OCI-LY3 (cell line): ENCODE measurements at regions not wholly inside any gene's neighbourhood (a gene's known extent, or its start where the extent isn't known, plus 50 kb on each side); places are given as distances from the start of the nearest gene placed in this dataset.

ENCODE experiments used
- EZH2phosphoT487 ChIP-seq: fragments of 200-600 bp; shearing (Covaris generic); IDR thresholded peaks from 2 replicates; pipeline ENCODE4 v1.6.1; 2018; ENCODE audit warnings: antibody characterized with exemption, mixed run types, low read depth
- TF ChIP-seq, protein P1 (sequence below): fragments of 200-600, 300-600 bp; sonication (generic); IDR thresholded peaks from 2 replicates; pipeline ENCODE4 v1.5.1; 2014; ENCODE audit warnings: antibody characterized with exemption, low read length, low read depth

DNA sequence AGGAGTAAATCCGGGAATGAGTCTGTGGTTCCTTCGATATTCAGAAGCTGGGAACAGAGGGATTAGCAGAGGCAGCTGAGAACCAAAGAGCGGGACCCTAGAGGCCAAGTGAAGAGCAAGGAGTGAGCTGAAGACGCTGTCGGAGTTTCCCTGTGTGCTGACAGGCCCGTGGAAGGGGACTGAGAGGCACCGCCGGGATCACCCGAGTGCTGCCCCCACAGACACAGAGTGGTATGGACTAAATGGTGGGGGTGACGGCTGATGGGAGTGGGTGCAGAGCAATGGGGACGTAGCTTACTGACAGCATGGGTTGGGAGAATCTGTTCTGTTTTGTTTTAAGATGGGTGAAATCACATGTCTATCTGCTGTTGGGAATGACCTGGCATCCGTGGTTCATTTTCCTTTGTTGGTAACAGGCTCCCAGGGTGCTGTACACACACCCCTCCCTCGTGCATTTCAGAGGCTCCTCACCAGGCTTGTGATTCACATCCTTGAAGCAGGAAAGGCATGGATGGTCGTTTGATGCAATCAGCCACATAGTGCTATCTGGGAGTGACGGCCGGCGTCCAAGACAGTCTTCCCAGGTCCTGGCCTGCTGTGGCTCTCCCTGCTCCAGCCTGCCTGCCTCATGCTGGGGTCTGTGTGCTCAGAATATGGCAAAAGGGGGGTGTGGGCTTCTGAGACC, 97.4 kb downstream of the THBS2 start:
- TF ChIP-seq, protein P1, sequence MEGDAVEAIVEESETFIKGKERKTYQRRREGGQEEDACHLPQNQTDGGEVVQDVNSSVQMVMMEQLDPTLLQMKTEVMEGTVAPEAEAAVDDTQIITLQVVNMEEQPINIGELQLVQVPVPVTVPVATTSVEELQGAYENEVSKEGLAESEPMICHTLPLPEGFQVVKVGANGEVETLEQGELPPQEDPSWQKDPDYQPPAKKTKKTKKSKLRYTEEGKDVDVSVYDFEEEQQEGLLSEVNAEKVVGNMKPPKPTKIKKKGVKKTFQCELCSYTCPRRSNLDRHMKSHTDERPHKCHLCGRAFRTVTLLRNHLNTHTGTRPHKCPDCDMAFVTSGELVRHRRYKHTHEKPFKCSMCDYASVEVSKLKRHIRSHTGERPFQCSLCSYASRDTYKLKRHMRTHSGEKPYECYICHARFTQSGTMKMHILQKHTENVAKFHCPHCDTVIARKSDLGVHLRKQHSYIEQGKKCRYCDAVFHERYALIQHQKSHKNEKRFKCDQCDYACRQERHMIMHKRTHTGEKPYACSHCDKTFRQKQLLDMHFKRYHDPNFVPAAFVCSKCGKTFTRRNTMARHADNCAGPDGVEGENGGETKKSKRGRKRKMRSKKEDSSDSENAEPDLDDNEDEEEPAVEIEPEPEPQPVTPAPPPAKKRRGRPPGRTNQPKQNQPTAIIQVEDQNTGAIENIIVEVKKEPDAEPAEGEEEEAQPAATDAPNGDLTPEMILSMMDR = no peak
- no peak for TF ChIP-seq EZH2phosphoT487
